Esophagus squamous epithelium (tissue), 5 donors: ENCODE measurements at regions not wholly inside any gene's neighbourhood (a gene's known extent, or its start where the extent isn't known, plus 50 kb on each side); places are given as distances from the start of the nearest gene placed in this dataset.

Experiments used
- DNase-seq: peaks from one replicate; lab custom pipeline; 2025; lab: John Stamatoyannopoulos, UW
- H3K27ac ChIP-seq, 4 donors: fragments of 200-600 bp; sonication (generic); one replicate each; pipeline ENCODE4 v1.5.1; 2016 to 2019; ENCODE audit warnings: mild to moderate bottlenecking in 1 of 4
- H3K27me3 ChIP-seq, 4 donors: fragments of 200-600 bp; sonication (generic); 1 replicate in 3 of 4; 2 replicates in 1 of 4; pipeline versions ENCODE4 v1.5.1 to v1.6.0; 2017 to 2021; ENCODE audit warnings: antibody characterized with exemption in 1 of 4
- H3K36me3 ChIP-seq, 3 donors: fragments of 200-600 bp; sonication (generic); one replicate each; pipeline ENCODE4 v1.5.1; 2016 to 2019
- H3K4me1 ChIP-seq, 3 donors: fragments of 200-600 bp; sonication (generic); one replicate each; pipeline ENCODE4 v1.5.1; 2017 to 2019
- H3K4me3 ChIP-seq, 4 donors: fragments of 200-600 bp; sonication (generic); 1 replicate in 3 of 4; 2 replicates in 1 of 4; pipeline ENCODE4 v1.5.1; 2016 to 2019; ENCODE audit warnings: mild to moderate bottlenecking in 2 of 4, moderate library complexity in 1 of 4
- H3K9me3 ChIP-seq, 3 donors: fragments of 200-600 bp; sonication (generic); one replicate each; pipeline ENCODE4 v1.5.1; 2016 to 2019
- CTCF ChIP-seq, 6 experiments: fragments of 450-650 bp in 4 of 6; fragments of 200-600 bp in 2 of 6; sonication (generic) in 2 of 6; IDR thresholded peaks; one replicate each; pipeline ENCODE4 v1.5.1; 2016 to 2019; ENCODE audit warnings: antibody characterized with exemption in 6 of 6, mild to moderate bottlenecking in 4 of 6, moderate library complexity in 4 of 6
- POLR2A ChIP-seq, 4 donors: fragments of 450-650 bp; IDR thresholded peaks; one replicate each; pipeline ENCODE4 v1.6.1; 2017; ENCODE audit warnings: antibody characterized with exemption in 4 of 4, mild to moderate bottlenecking in 4 of 4, moderate library complexity in 3 of 4
- WGBS, 2 donors: methylation state at CpG; one replicate each; pipeline ENCODE4 v1.1.5; 2018; 5-methylcytosine and 5-hydroxymethylcytosine counted together
- intact Hi-C: fragments of 100-400 bp; cut with DNase I; formaldehyde crosslinking; loops from one replicate; pipeline ENCODE4 v1.15.0; 2022
- donor health status: DM: yes; HTN: yes; CAD: no.

GRCh38 chr3:165339753-165340152 is 143.6 kb upstream of the SLITRK3 start:
- Histone ChIP-seq H3K4me1 (no peaks in the 10 kb centered on the region), H3K4me3 (no peak overlapping the region), H3K36me3 (no peaks in the 10 kb centered on the region), H3K9me3 (no peaks in the 10 kb centered on the region), H3K27ac (no peak overlapping the region), H3K27me3 (no peaks in the 10 kb centered on the region)
- TF ChIP-seq POLR2A (IDR thresholded peaks at IDR 0.05) = no peak
- TF ChIP-seq CTCF (IDR thresholded peaks at IDR 0.05) = no peak
- 70 to 73% methylated on average over 1 of the region's 1 CpG for WGBS, 2 donors
- intact Hi-C loops = no loop called here
- no peak for DNase-seq

- H3K27me3 ChIP-seq = no peaks in the 10 kb centered on the region
- intact Hi-C loops = no loop called here
- WGBS, 2 donors = 43 to 46% methylated on average over 1 of the region's 1 CpG
Observed at GRCh38 chr3:165336786-165337185, 140.6 kb upstream of the SLITRK3 start.

More at GRCh38 chr3:165336786-165337185, 140.6 kb upstream of the SLITRK3 start:
- H3K9me3 ChIP-seq = no peaks in the 10 kb centered on the region
- no peak overlapping the region for H3K27ac ChIP-seq
- no peak for DNase-seq
- TF ChIP-seq CTCF (IDR thresholded peaks at IDR 0.05) (no peak), POLR2A (IDR thresholded peaks at IDR 0.05) (no peak)
- H3K36me3 ChIP-seq = no peaks in the 10 kb centered on the region
- H3K4me1 ChIP-seq = no peaks in the 10 kb centered on the region
- H3K4me3 ChIP-seq = no peak overlapping the region
